ENCODE measurements at regions not wholly inside any gene's neighbourhood (a gene's known extent, or its start where the extent isn't known, plus 50 kb on each side); places are given as distances from the start of the nearest gene placed in this dataset.

GRCh38 chr5:175243441-175243840 is 200.5 kb downstream of the DRD1 start:
- DNase-seq (ENCODE audit: low read depth in 2 of 2) = no peak

GRCh38 chr5:175242207-175242606 is 201.8 kb downstream of the DRD1 start:
- no peak for DNase-seq (ENCODE audit: low read depth in 2 of 2)

GRCh38 chr5:175238326-175238725 is 205.7 kb downstream of the DRD1 start:
- DNase-seq (ENCODE audit: low read depth in 2 of 2) = no peak

GRCh38 chr5:175236176-175236575 is 207.8 kb downstream of the DRD1 start:
- no peak for DNase-seq (ENCODE audit: low read depth in 2 of 2)

- DNase-seq (ENCODE audit: low read depth in 2 of 2) = no peak
Measured at GRCh38 chr5:175235251-175235960, 208.6 kb downstream of the DRD1 start.

- no peak for DNase-seq (ENCODE audit: low read depth in 2 of 2)
Measured at GRCh38 chr5:175230299-175230698, 213.7 kb downstream of the DRD1 start.

- DNase-seq (ENCODE audit: low read depth in 2 of 2) = no peak
Measured at GRCh38 chr5:175226506-175226905, 217.5 kb downstream of the DRD1 start.

- no peak for DNase-seq (ENCODE audit: low read depth in 2 of 2)
Measured at GRCh38 chr5:175223291-175223690, 220.7 kb downstream of the DRD1 start.

GRCh38 chr5:175222621-175223020 is 221.4 kb downstream of the DRD1 start:
- no peak for DNase-seq (ENCODE audit: low read depth in 2 of 2)

- no peak for DNase-seq (ENCODE audit: low read depth in 2 of 2)
Measured at GRCh38 chr5:175220549-175220948, 223.4 kb downstream of the DRD1 start.

- no peak for DNase-seq (ENCODE audit: low read depth in 2 of 2)
Measured at GRCh38 chr5:175219366-175219765, 224.6 kb downstream of the DRD1 start.

GRCh38 chr5:175216991-175217390 is 227.0 kb downstream of the DRD1 start:
- no peak for DNase-seq (ENCODE audit: low read depth in 2 of 2)

- DNase-seq (ENCODE audit: low read depth in 2 of 2) = no peak
Measured at GRCh38 chr5:175215906-175216305, 228.1 kb downstream of the DRD1 start.

GRCh38 chr5:175214152-175214551 is 229.8 kb downstream of the DRD1 start:
- no peak for DNase-seq (ENCODE audit: low read depth in 2 of 2)

- no peak for DNase-seq (ENCODE audit: low read depth in 2 of 2)
Measured at GRCh38 chr5:175211956-175212756, 231.8 kb downstream of the DRD1 start.

- DNase-seq (ENCODE audit: low read depth in 2 of 2) = no peak
Measured at GRCh38 chr5:175207321-175208040, 236.5 kb downstream of the DRD1 start.

- DNase-seq (ENCODE audit: low read depth in 2 of 2) = no peak
Measured at GRCh38 chr5:175206669-175207068, 237.3 kb downstream of the DRD1 start.

GRCh38 chr5:175202463-175203068 is 241.4 kb downstream of the DRD1 start:
- no peak for DNase-seq (ENCODE audit: low read depth in 2 of 2)

GRCh38 chr5:175201393-175201792 is 242.6 kb downstream of the DRD1 start:
- no peak for DNase-seq (ENCODE audit: low read depth in 2 of 2)

- no peak for DNase-seq (ENCODE audit: low read depth in 2 of 2)
Measured at GRCh38 chr5:175195698-175196656, 248.0 kb downstream of the DRD1 start.

- no peak for DNase-seq (ENCODE audit: low read depth in 2 of 2)
Measured at GRCh38 chr5:175181331-175181730, 262.7 kb downstream of the DRD1 start.
